ENCODE measurements at regions not wholly inside any gene's neighbourhood (a gene's known extent, or its start where the extent isn't known, plus 50 kb on each side); places are given as distances from the start of the nearest gene placed in this dataset.

GRCh38 chr1:232376632-232377493, 253.1 kb downstream of the SIPA1L2 start:
- H3K4me3 Mint-ChIP-seq = no peak overlapping the region
- peaks cover 6% of the 10 kb centered on the region for H3K27me3 Mint-ChIP-seq (ENCODE audit: low read depth)
- H3K36me3 Mint-ChIP-seq = no peaks in the 10 kb centered on the region
- H3K27ac Mint-ChIP-seq = no peak overlapping the region
- DNase-seq (ENCODE audit: low spot score) (no peak), ATAC-seq (no peak)
- ChIA-PET POLR2A (no interaction called here), CTCF (no interaction called here)
- H3K4me1 Mint-ChIP-seq = peaks cover 23% of the 10 kb centered on the region
- H3K9me3 Mint-ChIP-seq = no peaks in the 10 kb centered on the region
- TF ChIP-seq SMAD3 (CRISPR knock-in tag; IDR thresholded peaks at IDR 0.05; ENCODE audit: borderline replicate concordance) = no peak
- TF ChIP-seq MLX (CRISPR knock-in tag; IDR thresholded peaks at IDR 0.05) = no peak
- TF ChIP-seq AR (CRISPR knock-in tag; IDR thresholded peaks at IDR 0.05) = no peak
- no peak for TF ChIP-seq E2F1 (CRISPR knock-in tag; IDR thresholded peaks at IDR 0.05)
- TF ChIP-seq JAZF1 (CRISPR knock-in tag; IDR thresholded peaks at IDR 0.05) = no peak
- TF ChIP-seq USF1 (CRISPR knock-in tag; IDR thresholded peaks at IDR 0.05) = no peak
- TF ChIP-seq ZBTB21 (CRISPR knock-in tag; IDR thresholded peaks at IDR 0.05; ENCODE audit: borderline replicate concordance) = no peak
- TF ChIP-seq CREB1 (CRISPR knock-in tag; IDR thresholded peaks at IDR 0.05) = no peak
- TF ChIP-seq SMAD4 (CRISPR knock-in tag; IDR thresholded peaks at IDR 0.05) = no peak
- no peak for TF ChIP-seq NFE2L1 (CRISPR knock-in tag; IDR thresholded peaks at IDR 0.05)
- TF ChIP-seq KAT7 (CRISPR knock-in tag; IDR thresholded peaks at IDR 0.05; ENCODE audit: borderline replicate concordance) = no peak
- TF ChIP-seq FOXP1 (CRISPR knock-in tag; IDR thresholded peaks at IDR 0.05; ENCODE audit: borderline replicate concordance) = no peak
- TF ChIP-seq PREB (CRISPR knock-in tag; IDR thresholded peaks at IDR 0.05; ENCODE audit: borderline replicate concordance) = no peak
- no peak for TF ChIP-seq MYBL2 (CRISPR knock-in tag; IDR thresholded peaks at IDR 0.05)
- TF ChIP-seq ZNF512 (CRISPR knock-in tag; IDR thresholded peaks at IDR 0.05; ENCODE audit: borderline replicate concordance) = no peak
- TF ChIP-seq IRF2 (CRISPR knock-in tag; IDR thresholded peaks at IDR 0.05; ENCODE audit: borderline replicate concordance, low read depth) = no peak
- TF ChIP-seq ZMAT4 (CRISPR knock-in tag; IDR thresholded peaks at IDR 0.05) = no peak
- TF ChIP-seq CTCF (IDR thresholded peaks at IDR 0.05) = no peak
- no peak for TF ChIP-seq OVOL2 (CRISPR knock-in tag; IDR thresholded peaks at IDR 0.05; ENCODE audit: borderline replicate concordance)
- no peak for TF ChIP-seq ETV6 (CRISPR knock-in tag; IDR thresholded peaks at IDR 0.05)
